NCI-H2081 treated with DMSO at 0.1 percent for 48 hours (cell line): ENCODE measurements at regions not wholly inside any gene's neighbourhood (a gene's known extent, or its start where the extent isn't known, plus 50 kb on each side); places are given as distances from the start of the nearest gene placed in this dataset.

Experiments used
- DNase-seq: peaks from one replicate; lab custom pipeline; 2025; lab: John Stamatoyannopoulos, UW

DNA sequence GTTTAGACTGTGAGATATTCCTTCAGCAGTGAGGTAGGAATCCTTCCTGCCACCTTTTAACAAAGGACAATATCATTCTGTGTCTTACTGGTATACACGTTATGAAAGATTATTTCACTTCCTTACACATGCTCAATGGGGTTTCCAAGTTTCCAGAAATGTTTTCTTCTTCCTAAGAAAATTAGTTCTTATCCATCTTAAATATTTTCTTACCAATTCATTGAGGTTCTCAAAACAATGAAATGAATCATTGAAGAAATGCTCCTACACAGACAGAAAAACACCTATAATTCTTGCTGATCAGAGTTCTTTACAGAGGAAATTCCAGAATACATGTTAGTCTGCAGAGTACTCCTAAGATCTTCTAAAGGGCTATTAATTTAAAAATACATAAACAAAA lies 51.4 kb upstream of the SEC61G start:
- DNase-seq = no peak

DNA sequence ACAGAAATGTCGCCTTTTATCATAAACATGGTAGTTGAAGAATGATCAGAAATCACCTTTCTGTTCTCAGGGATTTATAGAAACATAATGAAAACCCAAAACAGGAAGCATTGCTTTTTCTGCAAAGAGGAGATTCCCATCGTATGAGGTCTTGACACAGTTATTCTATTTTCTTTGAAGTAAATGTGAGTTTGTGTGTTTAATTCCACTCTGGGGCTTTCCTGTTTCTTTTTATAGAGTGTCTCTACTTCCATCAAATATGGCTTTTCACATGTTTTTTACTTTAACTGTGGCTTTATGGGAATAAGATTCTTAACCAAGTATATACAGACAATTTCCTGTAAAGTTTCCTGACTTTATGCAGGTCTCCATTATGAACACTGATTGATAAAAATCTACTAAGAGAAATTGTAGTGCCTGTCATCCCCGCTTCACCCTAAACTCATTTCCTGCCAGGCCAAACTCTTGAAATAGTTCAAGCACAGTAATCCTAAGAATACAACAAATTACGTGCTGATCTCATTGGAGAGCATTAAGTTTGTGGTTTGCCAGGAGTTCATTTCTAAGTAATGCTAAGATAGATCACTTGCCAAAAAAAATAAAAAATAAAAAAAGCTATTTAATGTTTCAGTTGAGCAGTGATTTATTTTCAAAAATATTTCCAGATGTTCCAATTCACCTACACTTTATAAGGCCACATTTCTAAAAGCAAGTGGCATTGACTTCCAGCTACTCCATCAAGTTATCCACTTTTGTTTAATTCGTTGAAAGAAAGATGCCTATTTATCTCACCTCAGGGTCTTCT lies 52.2 kb upstream of the SEC61G start:
- DNase-seq = no peak

DNA sequence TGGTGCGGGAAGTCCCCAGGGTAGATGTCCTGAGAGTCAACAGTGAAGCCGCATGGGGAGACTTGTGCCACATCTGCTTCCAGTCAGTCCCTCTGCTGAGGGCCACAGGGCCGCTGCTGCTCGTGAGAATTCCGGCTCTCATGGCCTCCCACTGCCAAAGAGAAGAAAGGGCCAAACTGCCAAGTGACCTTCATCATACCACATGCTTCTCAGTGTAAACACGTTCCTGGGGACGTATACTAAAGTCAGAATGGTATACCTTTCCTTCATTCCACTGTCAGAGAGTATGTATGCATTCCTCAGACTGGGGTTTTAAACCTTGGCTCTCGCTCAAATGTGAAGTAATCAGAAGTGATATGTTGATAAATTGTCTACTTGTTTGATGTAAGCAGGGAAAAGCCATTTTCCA lies 52.8 kb upstream of the SEC61G start:
- DNase-seq = no peak

DNA sequence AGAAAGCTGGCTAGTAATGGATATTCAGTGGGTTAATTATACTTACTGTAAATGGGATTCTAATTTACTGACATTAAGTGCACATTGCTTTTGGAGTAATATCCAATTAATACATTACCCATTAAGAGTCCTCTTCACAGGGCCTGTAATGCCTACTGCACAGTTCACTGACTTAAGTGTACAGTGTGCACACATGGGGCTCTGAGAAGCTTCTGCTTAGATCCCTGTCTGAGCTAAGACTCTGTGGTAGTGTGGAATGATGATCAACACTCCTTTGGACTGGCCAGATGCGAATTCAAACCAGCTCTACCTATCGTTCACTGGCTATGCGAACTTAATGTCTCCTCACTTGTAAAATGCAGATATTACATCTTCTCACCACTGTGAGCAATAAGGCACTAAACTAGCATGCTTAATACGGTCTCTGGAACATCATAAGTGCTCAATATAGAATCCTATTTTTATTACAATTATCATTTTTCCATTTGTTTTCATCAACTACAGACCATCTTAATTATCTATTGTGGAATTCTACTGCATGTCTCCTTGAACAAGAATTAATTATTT lies 53.8 kb upstream of the SEC61G start:
- DNase-seq = no peak

DNA sequence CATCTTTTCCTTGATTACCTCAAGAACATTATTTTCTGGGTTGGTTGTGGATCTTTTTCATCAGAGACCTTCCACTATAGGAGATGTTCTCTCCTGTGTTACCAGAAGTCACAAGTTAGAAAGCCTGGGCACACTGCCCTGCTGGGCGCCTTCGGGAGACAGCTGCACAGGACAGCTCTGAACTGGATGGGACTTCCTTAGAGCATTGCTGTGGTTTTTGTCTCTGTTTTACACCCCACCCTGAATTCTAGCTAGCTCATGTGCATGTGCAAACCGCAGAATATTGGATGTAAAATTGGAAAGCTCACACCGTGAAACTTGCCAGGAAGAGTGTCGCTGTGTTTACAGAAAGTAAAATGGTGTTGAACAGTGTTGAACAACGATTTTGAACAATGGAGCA lies 54.4 kb upstream of the SEC61G start:
- no peak for DNase-seq

DNA sequence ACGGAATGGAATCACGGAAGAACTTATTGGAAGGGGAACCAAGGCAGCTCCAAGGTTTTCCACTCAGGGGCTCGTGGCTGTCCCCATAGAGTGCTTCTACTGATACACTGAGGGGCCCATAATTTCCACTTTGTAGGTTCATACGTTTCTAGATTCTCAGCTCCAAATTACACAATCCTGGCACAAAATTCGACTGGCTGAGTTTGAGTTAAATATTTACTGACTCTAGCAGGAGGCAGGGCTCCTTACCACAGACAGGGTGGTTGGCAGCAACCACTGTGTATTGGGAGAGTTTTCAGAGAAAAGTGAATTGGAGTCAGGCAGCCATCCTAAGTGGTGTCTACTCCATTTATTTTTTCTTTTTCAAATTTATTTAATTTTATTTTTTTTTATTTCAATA lies 55.4 kb upstream of the SEC61G start:
- DNase-seq = no peak

DNA sequence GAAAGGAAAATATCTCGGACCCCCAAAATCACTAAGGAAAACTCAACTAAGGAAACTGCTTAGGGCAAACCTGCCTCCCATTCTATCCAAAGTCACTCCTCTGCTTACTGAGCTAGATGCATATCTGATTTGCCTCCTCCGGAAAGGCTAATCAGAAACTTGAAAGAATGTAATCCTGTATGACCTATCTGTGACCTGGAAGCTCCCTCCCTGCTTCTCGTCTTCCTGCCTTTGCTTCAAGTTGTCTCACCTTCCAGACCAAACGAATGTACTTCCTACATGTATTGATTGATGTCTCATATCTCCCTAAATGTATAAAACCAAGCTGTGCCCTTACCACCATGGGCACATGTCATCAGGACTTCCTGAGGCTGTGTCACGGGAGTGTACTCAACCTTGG lies 58.1 kb upstream of the SEC61G start:
- DNase-seq = no peak

DNA sequence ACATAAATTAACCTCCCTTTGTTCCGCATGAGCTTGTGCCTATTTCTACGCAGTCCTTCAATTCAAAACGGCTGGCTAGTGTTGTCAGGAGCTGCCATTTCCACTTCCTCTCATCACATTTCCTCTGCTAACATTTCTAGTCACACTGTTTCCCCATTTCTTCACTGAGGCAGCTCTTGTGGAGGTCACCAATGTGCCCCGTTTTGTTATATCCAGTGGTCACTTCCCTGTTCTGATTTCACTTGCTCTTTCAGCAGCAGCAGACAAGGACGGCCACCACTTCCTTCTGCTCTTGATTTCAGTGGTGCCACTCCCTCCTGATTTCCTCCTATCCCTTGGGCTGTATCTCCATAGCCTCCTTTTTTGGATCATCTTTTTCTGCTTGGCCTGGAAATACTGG lies 64.8 kb upstream of the SEC61G start:
- no peak for DNase-seq

DNA sequence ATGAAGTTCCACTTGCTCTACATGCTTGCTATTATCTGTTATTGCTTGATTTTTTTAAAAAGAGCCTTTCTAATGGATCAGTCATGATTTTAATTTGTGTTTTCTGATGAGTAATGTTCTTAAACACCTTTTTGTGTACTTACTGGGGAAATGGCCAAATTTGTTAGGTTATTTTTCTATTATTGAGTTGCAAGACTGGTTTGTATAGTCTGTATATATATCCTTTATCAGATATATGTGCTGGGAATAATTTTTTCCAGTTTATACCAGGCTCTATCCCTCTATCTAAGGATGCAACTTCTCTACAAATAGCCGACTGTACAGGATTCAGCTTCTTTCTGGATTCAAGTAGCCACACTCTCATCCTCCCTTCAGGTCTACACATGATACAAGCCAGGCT lies 65.6 kb upstream of the SEC61G start:
- no peak for DNase-seq

DNA sequence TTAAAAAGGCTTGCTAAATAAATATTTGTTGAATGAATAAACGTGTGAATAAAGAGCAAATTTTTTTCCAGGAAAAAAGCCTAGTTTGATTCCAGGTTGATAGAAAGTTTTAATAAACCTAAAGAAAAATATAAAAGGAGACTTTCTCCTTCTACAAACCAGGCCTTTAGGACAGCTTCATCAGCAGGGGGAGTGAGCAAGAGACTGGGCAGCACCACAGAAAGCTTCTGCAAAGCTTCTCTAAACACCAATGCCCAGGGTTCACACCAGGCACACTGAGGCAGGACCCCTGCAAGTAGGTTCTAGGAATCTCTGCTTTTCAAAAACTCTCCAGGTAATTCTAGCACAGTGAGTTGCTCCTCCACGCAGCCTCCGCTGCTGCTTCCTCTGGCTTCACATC lies 66.4 kb upstream of the SEC61G start:
- no peak for DNase-seq

DNA sequence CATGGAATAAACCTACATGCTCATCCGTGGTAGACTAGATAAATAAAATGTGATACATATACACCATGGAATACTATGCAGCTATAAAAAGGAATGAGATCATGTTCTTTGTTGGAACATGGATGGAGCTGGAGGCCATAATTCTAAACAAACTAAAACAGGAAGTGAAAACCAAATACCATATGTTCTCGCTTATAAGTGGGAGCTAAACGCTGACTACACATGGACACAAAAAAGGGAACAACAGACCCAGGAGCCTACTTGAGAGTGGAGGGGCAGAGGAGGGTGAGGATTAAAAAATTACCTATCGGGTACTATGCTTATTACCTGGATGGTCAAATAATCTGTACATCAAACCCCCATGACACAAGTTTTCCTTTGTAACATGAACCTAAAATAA lies 68.7 kb upstream of the SEC61G start:
- no peak for DNase-seq

DNA sequence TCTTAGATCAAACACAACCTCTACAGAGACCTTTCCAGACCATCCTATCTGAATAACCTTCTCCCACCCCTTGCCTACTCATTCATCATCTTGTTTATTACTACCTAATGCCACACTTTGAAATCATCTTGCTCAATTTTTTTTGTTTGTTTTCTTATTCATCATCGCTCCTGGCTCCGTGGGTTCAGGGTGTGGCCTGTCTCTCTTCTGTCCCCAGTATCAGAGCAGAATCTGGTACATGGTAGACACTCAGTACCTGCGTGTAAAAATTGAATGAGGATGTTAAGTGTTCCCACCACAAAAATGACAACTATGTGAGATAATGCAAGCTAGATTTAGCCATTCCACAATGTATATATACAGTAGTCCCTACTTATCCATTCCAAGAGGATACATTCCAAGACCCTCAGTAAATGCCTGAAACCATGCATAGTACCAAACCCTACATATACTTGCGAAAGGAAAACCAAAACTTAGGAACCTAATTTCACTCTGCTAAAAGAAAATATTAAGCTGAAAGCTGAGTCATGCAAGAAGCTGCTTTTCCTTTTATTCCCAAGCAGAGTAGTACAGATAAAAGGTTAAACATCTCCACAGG lies 72.1 kb upstream of the SEC61G start:
- DNase-seq = no peak

DNA sequence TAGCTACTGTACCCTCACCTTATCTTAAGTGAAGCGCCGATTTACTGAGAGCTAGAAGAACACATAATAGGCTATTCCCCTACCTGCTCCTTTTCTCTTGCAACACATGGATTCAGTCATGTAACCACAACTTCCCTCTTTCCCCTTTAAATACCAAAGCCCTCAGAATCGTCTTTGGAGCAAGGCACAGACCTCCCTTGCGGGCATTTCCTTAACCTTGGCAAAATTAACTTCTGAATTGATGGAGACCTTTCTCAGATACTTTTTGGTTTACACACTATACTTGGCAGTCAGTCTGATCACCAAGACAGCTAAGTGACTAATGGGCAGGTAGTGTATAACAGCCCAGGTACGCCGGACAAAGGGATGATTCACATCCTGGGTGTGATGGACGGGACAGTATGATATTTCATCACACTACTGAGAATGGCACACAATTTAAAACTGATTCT lies 72.7 kb upstream of the SEC61G start:
- no peak for DNase-seq

DNA sequence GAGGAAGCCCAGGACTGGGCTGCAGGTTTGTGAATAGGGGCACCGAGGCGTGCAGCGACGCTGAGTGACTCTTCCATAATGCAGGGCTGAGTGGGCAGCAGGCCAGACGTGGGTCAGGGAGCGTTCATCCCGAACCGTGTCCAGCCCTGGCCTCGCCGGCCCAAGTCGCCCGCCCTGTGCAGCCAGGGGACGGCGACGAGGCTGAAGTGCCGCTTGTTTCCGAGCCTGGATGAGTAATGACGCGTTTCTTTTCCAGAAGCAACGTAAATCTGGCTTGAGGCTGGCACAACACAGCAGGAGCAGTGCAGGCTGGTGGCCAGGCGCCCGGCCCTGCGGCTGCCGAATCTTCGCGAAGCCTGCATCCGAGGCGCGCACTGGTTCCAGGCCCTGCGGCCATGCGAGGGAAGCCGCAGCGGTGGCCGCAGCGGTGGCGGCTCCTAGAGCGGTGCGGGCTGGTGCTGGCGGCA lies 74.0 kb upstream of the SEC61G start:
- no peak for DNase-seq

DNA sequence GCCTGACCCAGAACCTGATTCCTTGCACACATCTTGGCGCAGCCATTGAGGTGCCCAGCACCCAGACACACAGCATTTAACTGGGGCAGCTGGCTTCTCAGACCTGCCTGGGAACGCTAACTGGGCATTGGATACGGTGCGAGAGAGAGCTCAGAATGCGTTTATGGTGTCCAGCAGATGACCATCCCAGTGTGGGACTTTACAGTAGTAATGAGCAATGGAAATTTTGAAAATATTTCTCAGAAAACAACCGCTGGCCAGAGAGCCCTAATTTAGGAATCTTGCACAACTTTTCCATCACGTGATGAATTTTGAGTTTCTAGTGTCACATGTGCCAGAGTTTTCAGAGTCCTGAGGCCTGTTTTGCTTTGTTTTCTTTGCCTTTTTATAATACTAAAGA lies 78.2 kb upstream of the SEC61G start:
- DNase-seq = no peak

DNA sequence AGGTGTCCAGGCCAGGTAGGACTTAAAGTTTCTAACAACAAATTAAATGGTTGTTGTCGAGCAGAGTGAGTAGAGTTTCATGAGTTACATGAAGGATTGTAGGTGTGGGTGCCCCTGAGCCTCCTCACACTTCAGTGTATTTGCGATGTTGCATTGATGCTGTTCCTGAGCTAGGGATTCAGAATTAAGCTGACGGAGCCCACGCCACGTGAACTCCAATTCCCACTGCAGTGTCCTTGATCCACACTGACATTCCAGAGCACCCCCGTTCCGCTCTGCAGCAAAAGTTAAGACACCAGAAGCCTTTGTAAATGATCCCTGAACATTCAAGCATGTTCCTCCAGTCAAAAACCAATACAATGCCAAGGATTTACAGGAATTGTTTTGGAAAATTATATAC lies 78.8 kb upstream of the SEC61G start:
- DNase-seq = no peak

DNA sequence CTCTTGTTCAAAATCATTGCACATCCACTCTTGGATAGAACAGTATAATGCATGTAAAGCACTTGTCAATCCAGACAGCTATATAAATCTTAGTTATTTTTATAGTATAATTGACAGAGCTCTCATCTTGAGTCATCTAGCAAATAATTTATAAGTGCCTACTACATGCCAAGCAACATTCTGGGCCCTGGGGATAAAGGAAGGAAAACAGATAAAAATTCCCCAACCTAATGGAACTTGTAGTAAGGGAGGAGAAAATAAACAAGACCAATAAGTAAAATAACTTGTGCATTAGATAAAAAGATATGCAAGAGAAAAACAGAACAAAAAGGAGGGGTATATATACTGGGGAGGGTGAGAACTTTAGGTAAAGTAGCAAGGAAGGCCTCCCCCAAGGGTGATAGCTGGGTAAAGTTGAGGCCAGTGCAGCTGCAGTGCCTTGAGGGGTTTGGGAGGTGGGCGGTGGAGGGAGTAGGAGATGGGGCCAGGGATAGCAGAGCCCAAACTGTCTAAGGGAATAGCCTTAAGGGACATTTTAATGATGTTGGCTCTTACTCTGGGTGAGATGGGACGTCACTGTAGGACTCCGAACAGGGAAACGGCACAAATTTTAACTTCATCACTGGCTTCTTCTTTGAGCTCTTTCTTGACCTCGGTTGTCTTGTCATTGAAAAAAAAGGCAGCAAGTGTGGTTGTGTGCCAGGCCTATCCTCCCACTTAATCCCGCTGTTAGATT lies 79.3 kb upstream of the SEC61G start:
- DNase-seq = no peak

DNA sequence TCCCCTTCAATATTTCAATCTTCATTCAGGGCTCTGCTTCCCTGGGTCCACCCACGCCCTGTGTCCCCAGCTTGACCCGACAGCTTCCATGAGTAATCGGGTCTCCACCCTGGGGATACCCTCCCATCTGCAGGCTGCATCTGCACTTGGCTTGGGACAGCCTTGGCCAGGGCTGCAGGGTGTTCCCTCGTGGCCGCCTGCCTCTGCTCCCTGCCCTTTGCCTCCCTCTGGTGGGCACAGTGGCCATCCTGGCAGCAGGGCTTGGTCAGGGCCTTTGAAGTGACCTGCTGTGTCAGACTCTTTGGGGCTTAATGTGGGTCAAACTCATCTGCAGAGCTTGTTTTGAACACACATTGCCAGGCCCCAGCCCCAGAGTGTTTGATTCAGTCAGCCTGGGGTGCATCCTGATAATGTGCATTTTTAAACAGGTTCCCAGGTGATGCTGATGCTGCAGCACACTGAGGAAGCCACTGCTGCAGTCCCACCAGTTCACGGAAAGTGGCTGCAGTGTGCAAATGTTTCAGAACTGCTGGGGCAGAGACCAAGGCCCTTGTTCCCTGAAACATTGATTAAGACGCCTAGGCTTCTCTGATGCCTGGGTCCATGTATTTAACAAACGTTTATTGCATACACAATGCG lies 80.7 kb upstream of the SEC61G start:
- DNase-seq = no peak

DNA sequence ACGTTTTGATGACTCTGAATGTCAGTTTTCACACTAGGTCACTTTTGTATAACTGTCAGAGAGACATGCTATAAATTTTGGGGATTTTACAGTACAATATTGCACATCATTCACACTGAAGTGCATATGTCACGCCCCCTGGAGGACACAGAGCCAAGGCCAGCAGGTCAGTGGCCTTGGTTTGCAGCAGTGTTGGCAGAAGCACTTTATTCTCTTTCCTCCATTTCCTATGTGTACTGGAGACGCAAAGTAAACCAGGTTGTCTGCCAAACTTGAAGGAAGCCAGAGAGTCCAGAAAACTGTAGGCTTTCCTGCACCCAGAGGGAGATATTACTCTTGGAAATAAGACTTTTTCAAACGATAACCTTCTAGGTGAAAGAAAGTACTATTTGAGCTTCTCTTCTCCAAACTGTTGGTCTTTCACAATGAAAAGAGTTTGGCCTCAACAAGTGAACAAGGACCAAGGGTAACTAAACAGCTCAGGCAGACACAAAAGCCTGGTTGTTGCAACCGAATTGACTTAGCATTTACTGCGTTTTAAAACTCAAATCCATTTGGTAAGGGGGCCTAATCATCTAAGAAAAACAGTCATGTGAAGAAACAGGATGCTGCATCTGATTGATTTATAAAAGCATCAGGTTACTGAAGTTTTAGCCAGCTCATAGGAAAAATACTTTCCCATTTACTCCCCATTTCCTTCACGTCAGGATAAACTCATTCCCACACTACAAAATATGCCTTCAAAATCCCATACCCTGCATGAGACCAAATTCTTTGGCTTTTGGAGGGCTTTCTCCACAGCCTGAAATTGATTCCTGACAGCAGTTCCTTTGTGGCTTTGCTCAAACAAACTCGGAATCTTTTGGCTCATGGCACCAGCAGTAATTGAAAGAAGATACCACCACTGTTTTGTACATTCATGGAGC lies 83.0 kb upstream of the SEC61G start:
- DNase-seq = no peak

DNA sequence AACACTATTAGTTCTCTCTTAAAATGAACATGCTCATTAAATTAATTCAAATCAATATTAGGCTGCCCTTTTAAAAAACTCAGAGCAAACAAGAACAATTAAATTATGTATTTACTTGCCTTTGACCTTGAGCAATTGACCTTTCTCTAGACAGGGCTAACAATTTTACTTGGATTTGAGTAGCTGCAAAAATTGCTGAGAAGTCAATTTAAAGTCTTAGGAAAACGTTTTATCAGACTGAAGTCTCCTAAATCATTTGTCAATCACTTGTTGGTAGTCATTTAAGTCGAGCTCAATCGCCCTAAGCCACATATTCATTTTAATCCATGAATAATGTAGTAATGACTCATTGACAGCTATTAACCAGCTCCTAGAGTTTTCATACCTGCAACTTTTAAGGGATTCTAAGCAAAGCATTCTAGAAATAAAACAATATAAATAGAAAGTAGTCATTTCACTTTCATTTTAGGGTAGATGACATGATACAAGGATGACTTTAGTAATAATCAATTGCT lies 84.9 kb upstream of the SEC61G start:
- DNase-seq = no peak

DNA sequence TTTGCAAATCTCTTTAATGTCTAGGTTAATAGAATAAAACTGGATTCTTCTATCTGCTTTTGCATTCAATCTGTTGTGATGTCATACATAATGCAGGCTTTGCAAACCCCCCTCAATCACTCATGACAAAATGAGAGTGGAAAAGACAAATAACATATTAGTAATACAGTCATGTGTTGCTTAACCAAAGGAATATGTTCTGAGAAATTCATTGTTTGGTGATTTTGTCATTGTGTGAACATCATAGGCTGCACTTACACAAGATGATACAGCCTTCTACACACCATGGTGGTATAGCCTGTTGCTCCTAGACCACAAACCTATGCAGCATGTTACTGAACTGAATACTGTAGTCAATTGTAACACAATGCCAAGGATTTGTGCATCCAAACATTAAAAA lies 87.3 kb upstream of the SEC61G start:
- DNase-seq = no peak
